ENCODE measurements at regions not wholly inside any gene's neighbourhood (a gene's known extent, or its start where the extent isn't known, plus 50 kb on each side); places are given as distances from the start of the nearest gene placed in this dataset.

- H3K27ac Mint-ChIP-seq = no peak overlapping the region
- no peak for DNase-seq
- peaks cover 2% of the 10 kb centered on the region for H3K27me3 Mint-ChIP-seq (ENCODE audit: insufficient read depth)
- H3K9me3 ChIP-seq (ENCODE audit: control insufficient read depth, low read length) = peaks cover 6% of the 10 kb centered on the region
- no peak overlapping the region for H3K4me3 Mint-ChIP-seq
- H3K27ac ChIP-seq (ENCODE audit: low read depth, low read length) = no peak overlapping the region
- TF ChIP-seq CTCF (conservative IDR thresholded peaks at IDR 0.05) = no peak
- H3K36me3 Mint-ChIP-seq (ENCODE audit: low read depth) = no peaks in the 10 kb centered on the region
- no peak overlapping the region for H3K4me3 ChIP-seq (ENCODE audit: low read length)
- no peaks in the 10 kb centered on the region for H3K27me3 ChIP-seq (ENCODE audit: control insufficient read depth, insufficient read depth, low read length, poor library complexity, severe bottlenecking)
- H3K9me3 Mint-ChIP-seq = no peaks in the 10 kb centered on the region
- H3K4me1 Mint-ChIP-seq = peaks cover 5% of the 10 kb centered on the region
- no peaks in the 10 kb centered on the region for H3K4me1 ChIP-seq (ENCODE audit: control insufficient read depth, insufficient read depth, low read length)
- no peak overlapping the region for H3K9ac ChIP-seq (ENCODE audit: extremely low read depth, low read length, poor library complexity, severe bottlenecking)
- H3K36me3 ChIP-seq (ENCODE audit: control insufficient read depth, insufficient read depth, low read length) = no peaks in the 10 kb centered on the region
- 70 to 93% methylated on average over 2 to 3 of the region's 4 CpGs for WGBS, 2 experiments (ENCODE audit: insufficient coverage in 1 of 2, insufficient read length in 1 of 2)
Observed at GRCh38 chr3:72212396-72212795, 427.4 kb upstream of the PROK2 start.

GRCh38 chr3:72210261-72210660 lies 425.3 kb upstream of the PROK2 start:
- H3K27ac Mint-ChIP-seq = no peak overlapping the region
- Histone ChIP-seq H3K27ac (ENCODE audit: low read depth, low read length) (no peak overlapping the region), H3K9me3 (ENCODE audit: control insufficient read depth, low read length) (no peaks in the 10 kb centered on the region), H3K9ac (ENCODE audit: extremely low read depth, low read length, poor library complexity, severe bottlenecking) (no peak overlapping the region), H3K36me3 (ENCODE audit: control insufficient read depth, insufficient read depth, low read length) (no peaks in the 10 kb centered on the region), H3K4me1 (ENCODE audit: control insufficient read depth, insufficient read depth, low read length) (no peaks in the 10 kb centered on the region), H3K4me3 (ENCODE audit: low read length) (no peak overlapping the region), H3K27me3 (ENCODE audit: control insufficient read depth, insufficient read depth, low read length, poor library complexity, severe bottlenecking) (no peaks in the 10 kb centered on the region)
- 93 to 95% methylated on average over 4 to 8 of the region's 8 CpGs for WGBS, 2 experiments (ENCODE audit: insufficient coverage in 1 of 2, insufficient read length in 1 of 2)
- H3K36me3 Mint-ChIP-seq (ENCODE audit: low read depth) = no peaks in the 10 kb centered on the region
- H3K4me1 Mint-ChIP-seq = no peaks in the 10 kb centered on the region
- no peak overlapping the region for H3K4me3 Mint-ChIP-seq
- H3K9me3 Mint-ChIP-seq = no peaks in the 10 kb centered on the region
- no peak for DNase-seq
- peaks cover 2% of the 10 kb centered on the region for H3K27me3 Mint-ChIP-seq (ENCODE audit: insufficient read depth)
- no peak for TF ChIP-seq CTCF (conservative IDR thresholded peaks at IDR 0.05)

GRCh38 chr3:72205297-72205826 lies 420.4 kb upstream of the PROK2 start:
- no peak overlapping the region for H3K27ac ChIP-seq (ENCODE audit: low read depth, low read length)
- H3K9me3 Mint-ChIP-seq = peaks cover 12% of the 10 kb centered on the region
- no peak overlapping the region for H3K4me3 ChIP-seq (ENCODE audit: low read length)
- H3K4me1 ChIP-seq (ENCODE audit: control insufficient read depth, insufficient read depth, low read length) = no peaks in the 10 kb centered on the region
- no peaks in the 10 kb centered on the region for H3K4me1 Mint-ChIP-seq
- no peak overlapping the region for H3K9ac ChIP-seq (ENCODE audit: extremely low read depth, low read length, poor library complexity, severe bottlenecking)
- H3K9me3 ChIP-seq (ENCODE audit: control insufficient read depth, low read length) = peaks cover 7% of the 10 kb centered on the region
- H3K4me3 Mint-ChIP-seq = no peak overlapping the region
- no peak for DNase-seq
- no peak for TF ChIP-seq CTCF (conservative IDR thresholded peaks at IDR 0.05)
- H3K27me3 Mint-ChIP-seq (ENCODE audit: insufficient read depth) = peaks cover 2% of the 10 kb centered on the region
- H3K36me3 ChIP-seq (ENCODE audit: control insufficient read depth, insufficient read depth, low read length) = no peaks in the 10 kb centered on the region
- H3K27ac Mint-ChIP-seq = no peak overlapping the region
- no peaks in the 10 kb centered on the region for H3K36me3 Mint-ChIP-seq (ENCODE audit: low read depth)
- WGBS, 2 experiments (ENCODE audit: insufficient coverage in 1 of 2, insufficient read length in 1 of 2) = 88 to 91% methylated on average over 7 to 8 of the region's 8 CpGs
- H3K27me3 ChIP-seq (ENCODE audit: control insufficient read depth, insufficient read depth, low read length, poor library complexity, severe bottlenecking) = no peaks in the 10 kb centered on the region
